Neural cell (in vitro differentiated cells): ENCODE measurements at regions not wholly inside any gene's neighbourhood (a gene's known extent, or its start where the extent isn't known, plus 50 kb on each side); places are given as distances from the start of the nearest gene placed in this dataset.

Experiments used
- CTCF ChIP-seq: fragments of 450-650 bp; IDR thresholded peaks from 2 replicates; pipeline ENCODE4 v1.5.1; 2014; ENCODE audit warnings: antibody characterized with exemption, mild to moderate bottlenecking, moderate library complexity; ENCODE audit not compliant: poor library complexity, severe bottlenecking
- EP300 ChIP-seq: fragments of 450-650 bp; conservative IDR thresholded peaks from 2 replicates; pipeline ENCODE4 v1.6.1; 2014; ENCODE audit warnings: antibody characterized with exemption, mild to moderate bottlenecking, moderate library complexity; ENCODE audit not compliant: poor library complexity, severe bottlenecking
- EZH2 ChIP-seq: fragments of 200-600, 300-800 bp; shearing (Covaris generic), sonication (generic); IDR thresholded peaks from 2 replicates; pipeline ENCODE4 v1.6.1; 2014; ENCODE audit warnings: antibody characterized with exemption, low read length, borderline replicate concordance, mild to moderate bottlenecking; ENCODE audit not compliant: insufficient read depth, poor library complexity, severe bottlenecking
- MXI1 ChIP-seq: fragments of 450-650 bp; conservative IDR thresholded peaks from 2 replicates; pipeline ENCODE4 v1.6.1; 2014; ENCODE audit warnings: antibody characterized with exemption, mild to moderate bottlenecking; ENCODE audit not compliant: poor library complexity, severe bottlenecking
- POLR2AphosphoS5 ChIP-seq: IDR thresholded peaks from 2 replicates; pipeline ENCODE4 v1.6.1; 2012
- RAD21 ChIP-seq: fragments of 450-650 bp; conservative IDR thresholded peaks from 2 replicates; pipeline ENCODE4 v1.6.1; 2014; ENCODE audit warnings: antibody characterized with exemption, mild to moderate bottlenecking, moderate library complexity

- no peak for TF ChIP-seq EZH2
- no peak for TF ChIP-seq MXI1
- no peak for TF ChIP-seq CTCF
- TF ChIP-seq RAD21: no peak
- no peak for TF ChIP-seq POLR2AphosphoS5
- no peak for TF ChIP-seq EP300
These were observed 620.7 kb downstream of the NYAP2 start for GRCh38 chr2:226020176-226020575.
